SK-N-SH (cell line): ENCODE measurements at regions not wholly inside any gene's neighbourhood (a gene's known extent, or its start where the extent isn't known, plus 50 kb on each side); places are given as distances from the start of the nearest gene placed in this dataset.

ENCODE experiments used
- CTCF ChIP-seq: fragments of 200-600 bp; sonication (generic); IDR thresholded peaks from 2 replicates; pipeline ENCODE4 v1.6.1; 2017; ENCODE audit warnings: antibody characterized with exemption, mild to moderate bottlenecking, moderate library complexity
- EZH2phosphoT487 ChIP-seq: fragments of 200-600 bp; sonication (generic); IDR thresholded peaks from 2 replicates; pipeline ENCODE4 v1.6.1; 2017; ENCODE audit warnings: low read depth, mixed run types, mild to moderate bottlenecking, antibody characterized with exemption, moderate library complexity, borderline replicate concordance
- FOXM1 ChIP-seq: IDR thresholded peaks from 2 replicates; pipeline ENCODE4 v1.4.0; 2012; ENCODE audit warnings: low read depth, mild to moderate bottlenecking
- NFIC ChIP-seq: IDR thresholded peaks from 2 replicates; pipeline ENCODE4 v1.4.0; 2012; ENCODE audit warnings: borderline replicate concordance
- POLR2AphosphoS5 ChIP-seq: IDR thresholded peaks from 2 replicates; pipeline ENCODE4 v1.6.1; 2012; ENCODE audit warnings: low read depth, low read length
- RCOR1 ChIP-seq: fragments of 150-350 bp; IDR thresholded peaks from 2 replicates; pipeline ENCODE4 v1.6.1; 2017; ENCODE audit warnings: antibody characterized with exemption, low read length
- TF ChIP-seq, protein P1 (sequence below): IDR thresholded peaks from 2 replicates; pipeline ENCODE4 v1.4.0; 2012; ENCODE audit warnings: low read depth

DNA sequence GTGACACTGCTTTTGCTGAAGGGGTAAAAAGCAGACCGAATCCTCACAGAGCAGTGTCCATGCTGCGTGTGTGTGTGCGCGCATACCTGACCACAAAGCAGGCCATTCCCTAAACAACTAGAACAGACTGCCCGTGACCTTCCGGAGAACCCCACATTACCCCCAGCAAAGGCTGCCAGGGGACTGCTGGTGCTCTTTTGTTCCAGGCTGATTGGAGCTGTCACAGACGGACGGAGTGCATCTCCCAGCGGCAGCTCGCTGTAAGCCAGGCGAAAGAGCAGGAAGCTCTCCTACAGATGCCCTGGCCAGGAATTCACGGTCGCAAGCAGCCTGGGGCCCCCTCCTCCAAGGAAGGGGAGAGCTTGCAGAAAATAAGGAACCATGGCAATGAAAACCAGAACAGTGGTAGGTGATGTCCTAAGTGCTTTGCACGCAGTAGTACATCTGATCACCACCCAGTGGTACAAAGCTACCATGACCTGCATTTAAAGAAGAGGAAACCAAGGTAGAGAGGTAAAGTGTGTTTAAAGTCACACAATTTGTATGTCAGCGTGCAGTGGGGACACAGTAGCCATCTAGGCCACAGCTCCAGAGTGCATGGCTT is 153.4 kb upstream of the DYNLRB2 start:
- TF ChIP-seq CTCF (no peak), POLR2AphosphoS5 (no peak), EZH2phosphoT487 (no peak), FOXM1 (no peak), NFIC (no peak), RCOR1 (no peak)
- TF ChIP-seq, protein P1, sequence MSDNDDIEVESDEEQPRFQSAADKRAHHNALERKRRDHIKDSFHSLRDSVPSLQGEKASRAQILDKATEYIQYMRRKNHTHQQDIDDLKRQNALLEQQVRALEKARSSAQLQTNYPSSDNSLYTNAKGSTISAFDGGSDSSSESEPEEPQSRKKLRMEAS: no peak
